HFF-Myc (cell line): ENCODE measurements at regions not wholly inside any gene's neighbourhood (a gene's known extent, or its start where the extent isn't known, plus 50 kb on each side); places are given as distances from the start of the nearest gene placed in this dataset.

Experiments
- DNase-seq: peaks from one replicate; pipeline ENCODE4 v3.0.0-alpha.2; 2011; ENCODE audit warnings: low read depth; ENCODE audit errors: extremely low read depth
- H3K4me3 ChIP-seq: replicated peaks from 2 replicates; pipeline ENCODE4 v1.5.1; 2011; ENCODE audit warnings: low read depth, mild to moderate bottlenecking, control low read depth, low read length
- TF ChIP-seq, protein P1 (sequence below): IDR thresholded peaks from 2 replicates; pipeline ENCODE4 v1.5.1; 2012; ENCODE audit warnings: mild to moderate bottlenecking, low read depth, low read length, control low read depth; ENCODE audit errors: missing control alignments

DNA sequence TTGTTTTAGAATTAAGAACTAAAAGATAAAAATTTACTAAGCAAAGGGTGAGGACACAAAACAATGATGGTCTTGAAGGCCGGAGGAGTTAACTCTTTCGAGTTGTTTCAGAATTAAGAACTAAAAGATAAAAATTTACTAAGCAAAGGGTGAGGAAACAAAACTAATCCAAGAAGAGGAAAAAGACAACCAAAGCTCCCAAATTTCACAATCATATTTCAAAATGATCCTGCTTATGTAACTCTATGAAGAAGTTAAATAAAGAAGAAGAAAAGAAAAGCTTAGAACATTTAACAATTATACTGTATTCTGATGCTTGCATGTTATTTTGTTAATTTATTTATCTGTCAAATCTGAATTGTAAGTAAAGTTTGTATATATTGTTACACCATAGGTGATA, 154.8 kb upstream of the SLIT2 start:
- TF ChIP-seq, protein P1, sequence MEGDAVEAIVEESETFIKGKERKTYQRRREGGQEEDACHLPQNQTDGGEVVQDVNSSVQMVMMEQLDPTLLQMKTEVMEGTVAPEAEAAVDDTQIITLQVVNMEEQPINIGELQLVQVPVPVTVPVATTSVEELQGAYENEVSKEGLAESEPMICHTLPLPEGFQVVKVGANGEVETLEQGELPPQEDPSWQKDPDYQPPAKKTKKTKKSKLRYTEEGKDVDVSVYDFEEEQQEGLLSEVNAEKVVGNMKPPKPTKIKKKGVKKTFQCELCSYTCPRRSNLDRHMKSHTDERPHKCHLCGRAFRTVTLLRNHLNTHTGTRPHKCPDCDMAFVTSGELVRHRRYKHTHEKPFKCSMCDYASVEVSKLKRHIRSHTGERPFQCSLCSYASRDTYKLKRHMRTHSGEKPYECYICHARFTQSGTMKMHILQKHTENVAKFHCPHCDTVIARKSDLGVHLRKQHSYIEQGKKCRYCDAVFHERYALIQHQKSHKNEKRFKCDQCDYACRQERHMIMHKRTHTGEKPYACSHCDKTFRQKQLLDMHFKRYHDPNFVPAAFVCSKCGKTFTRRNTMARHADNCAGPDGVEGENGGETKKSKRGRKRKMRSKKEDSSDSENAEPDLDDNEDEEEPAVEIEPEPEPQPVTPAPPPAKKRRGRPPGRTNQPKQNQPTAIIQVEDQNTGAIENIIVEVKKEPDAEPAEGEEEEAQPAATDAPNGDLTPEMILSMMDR = no peak
- H3K4me3 ChIP-seq = no peak overlapping the region
- no peak for DNase-seq

DNA sequence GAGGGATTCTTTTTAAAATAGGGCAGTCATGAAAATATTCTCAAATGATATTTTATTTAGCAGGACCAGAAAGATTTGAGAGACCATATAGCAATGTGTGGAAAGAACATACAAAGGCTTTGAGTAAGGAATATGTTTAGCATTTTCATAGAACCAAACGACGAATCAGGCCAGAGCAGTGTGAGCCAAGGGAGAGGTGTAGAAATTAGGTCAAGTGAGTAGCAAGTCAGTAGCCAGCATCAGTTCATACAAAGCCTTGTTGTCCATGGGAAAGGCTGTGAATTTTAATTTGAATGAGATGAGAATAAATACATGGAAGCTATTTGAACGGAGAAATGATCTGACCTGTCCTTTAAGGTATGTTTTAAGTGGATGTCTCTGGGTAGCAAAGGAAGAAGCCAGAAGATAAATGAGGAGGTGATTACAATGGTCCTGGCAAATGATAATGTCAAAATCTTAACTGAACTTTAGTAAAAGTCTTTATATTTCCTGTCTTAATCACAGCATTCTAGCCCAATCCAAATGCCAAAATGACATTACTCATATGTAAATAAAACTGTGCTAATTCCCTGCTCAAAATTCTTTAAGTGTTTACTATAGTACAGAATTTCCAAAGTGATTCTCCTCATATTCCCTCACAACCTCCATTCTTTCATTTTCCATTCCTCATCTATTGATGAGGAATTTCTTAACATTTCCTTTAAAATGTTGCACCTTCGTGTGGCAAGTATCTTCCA, 155.7 kb upstream of the SLIT2 start:
- H3K4me3 ChIP-seq = no peak overlapping the region
- TF ChIP-seq, protein P1 = no peak
- DNase-seq = no peak

DNA sequence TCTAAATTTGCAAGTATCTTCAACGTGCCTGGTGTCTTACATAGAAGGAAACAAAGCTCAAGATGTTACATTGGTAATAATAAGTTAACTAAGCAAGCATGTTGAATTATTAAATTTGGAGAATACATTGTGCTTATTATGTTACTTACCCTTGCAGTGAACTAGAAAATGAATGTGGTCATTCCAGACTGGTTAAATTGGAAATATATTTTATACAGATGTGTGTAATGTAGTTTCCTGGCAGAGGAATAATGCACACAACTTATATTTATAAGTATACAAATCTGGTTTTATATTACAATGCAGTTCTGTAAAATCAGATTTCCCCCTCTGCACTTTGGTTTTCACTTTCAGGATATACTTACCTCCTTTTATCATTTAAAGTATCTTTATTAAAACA, 159.9 kb upstream of the SLIT2 start:
- H3K4me3 ChIP-seq = no peak overlapping the region
- TF ChIP-seq, protein P1 = no peak
- DNase-seq = no peak

DNA sequence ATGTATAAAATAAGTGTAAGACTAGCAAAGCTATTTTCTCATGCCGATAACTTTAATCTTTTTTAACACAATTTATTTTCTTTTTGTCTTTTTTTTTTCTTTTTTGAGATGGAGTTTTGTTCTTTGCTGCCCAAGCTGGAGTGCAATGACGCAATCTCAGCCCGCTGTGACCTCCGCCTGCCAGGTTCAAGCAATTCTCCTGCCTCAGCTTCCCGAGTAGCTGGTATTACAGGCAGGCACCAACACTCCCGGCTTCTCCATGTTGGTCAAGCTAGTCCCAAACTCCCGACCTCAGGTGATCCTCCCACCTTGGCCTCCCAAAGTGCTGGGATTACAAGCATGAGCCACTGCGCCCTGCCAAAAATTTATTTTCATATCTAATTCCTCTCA, 164.2 kb upstream of the SLIT2 start:
- H3K4me3 ChIP-seq = no peak overlapping the region
- TF ChIP-seq, protein P1 = no peak
- DNase-seq = no peak

DNA sequence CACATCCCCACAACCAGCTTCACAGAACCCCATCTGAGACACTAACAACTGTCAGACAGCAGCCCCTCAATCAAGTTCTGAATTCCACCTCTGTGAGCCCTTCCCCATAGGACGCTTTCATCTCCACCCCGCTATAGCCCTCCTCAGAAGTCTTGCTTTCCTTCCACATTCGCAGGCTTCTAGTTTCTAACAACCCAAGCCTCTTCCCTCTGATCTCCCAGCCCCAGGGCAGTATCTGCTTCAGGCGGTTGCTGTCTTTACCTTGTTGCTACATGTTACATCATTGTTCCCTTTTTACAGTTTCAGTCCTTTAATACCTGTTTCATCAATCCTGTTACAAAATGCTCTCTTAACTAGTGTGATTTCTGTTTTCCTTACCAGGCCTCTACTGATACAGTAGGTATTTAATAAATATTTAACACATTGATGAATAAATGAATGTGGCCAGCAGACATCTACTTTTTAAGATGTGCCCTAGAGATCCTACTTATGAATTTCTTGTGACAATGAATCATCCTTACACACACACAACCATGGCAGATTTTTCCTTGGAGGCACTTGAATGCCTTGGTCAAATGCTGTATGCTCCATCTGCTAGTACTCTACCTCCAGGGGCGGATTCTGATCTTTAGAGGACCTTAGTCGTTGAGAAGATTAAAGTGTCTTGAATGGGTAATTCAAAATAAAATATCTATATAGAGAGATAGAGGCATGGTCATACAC, 164.7 kb upstream of the SLIT2 start:
- H3K4me3 ChIP-seq = no peak overlapping the region
- TF ChIP-seq, protein P1 = no peak
- DNase-seq = no peak

DNA sequence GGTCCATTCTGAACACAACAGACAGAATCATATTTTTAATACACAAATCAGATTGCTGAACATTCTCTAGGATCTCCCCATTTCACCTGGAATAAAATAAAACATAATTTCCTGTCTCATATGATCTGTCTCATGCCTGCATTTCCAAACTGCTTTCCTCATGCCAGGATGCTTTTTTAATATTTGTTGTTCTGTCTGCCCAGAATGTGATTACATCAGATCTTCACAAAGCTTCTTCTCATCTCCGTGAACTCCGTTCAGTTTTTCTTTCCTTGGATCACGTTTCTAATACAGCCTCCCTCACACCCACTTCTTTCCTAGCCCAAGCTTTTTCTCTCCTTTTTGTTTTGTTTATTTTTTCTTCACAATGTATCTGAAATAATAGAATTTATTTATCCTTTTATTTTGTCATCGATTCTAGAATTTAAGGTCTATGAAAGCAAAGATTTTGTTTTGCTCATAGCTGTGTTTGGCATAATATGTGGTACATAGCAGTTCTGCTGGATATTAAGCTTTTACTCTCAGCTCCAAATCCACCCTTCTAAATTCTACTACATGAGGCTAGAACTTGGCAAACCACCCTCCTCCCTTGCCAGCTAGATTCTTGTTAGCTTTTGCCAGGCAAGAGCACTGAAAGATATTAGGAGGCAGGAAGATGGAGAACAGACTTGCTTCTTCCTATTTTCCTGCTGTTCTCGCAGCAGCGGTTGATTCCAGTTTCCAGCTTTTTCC, 165.5 kb upstream of the SLIT2 start:
- TF ChIP-seq, protein P1 = no peak
- DNase-seq = no peak
- no peak overlapping the region for H3K4me3 ChIP-seq
